IPS-15b (cell line): ENCODE measurements at regions not wholly inside any gene's neighbourhood (a gene's known extent, or its start where the extent isn't known, plus 50 kb on each side); places are given as distances from the start of the nearest gene placed in this dataset.
"Not testable (repeated sequence)": the region's sequence is repeated elsewhere in the genome, so short reads cannot be mapped to it uniquely, and the experiment has no call there.

Experiments
- H3K27me3 ChIP-seq: one replicate; pipeline ENCODE4 v1.6.1; 2013; ENCODE audit warnings: low read length; ENCODE audit not compliant: control insufficient read depth, insufficient read depth
- H3K36me3 ChIP-seq: one replicate; pipeline ENCODE4 v1.6.1; 2013; ENCODE audit warnings: low read length; ENCODE audit not compliant: control insufficient read depth, insufficient read depth
- H3K4me1 ChIP-seq: one replicate; pipeline ENCODE4 v1.6.1; 2013; ENCODE audit warnings: mild to moderate bottlenecking, low read length; ENCODE audit not compliant: control insufficient read depth, insufficient read depth
- H3K4me3 ChIP-seq: one replicate; pipeline ENCODE4 v1.5.1; 2013; ENCODE audit warnings: low read depth, low read length
- H3K9ac ChIP-seq: one replicate; pipeline ENCODE4 v1.6.1; 2013; ENCODE audit warnings: low read depth, mild to moderate bottlenecking, low read length
- H3K9me3 ChIP-seq: one replicate; pipeline ENCODE4 v1.6.1; 2013; ENCODE audit warnings: mild to moderate bottlenecking, low read length; ENCODE audit not compliant: control insufficient read depth, insufficient read depth

DNA sequence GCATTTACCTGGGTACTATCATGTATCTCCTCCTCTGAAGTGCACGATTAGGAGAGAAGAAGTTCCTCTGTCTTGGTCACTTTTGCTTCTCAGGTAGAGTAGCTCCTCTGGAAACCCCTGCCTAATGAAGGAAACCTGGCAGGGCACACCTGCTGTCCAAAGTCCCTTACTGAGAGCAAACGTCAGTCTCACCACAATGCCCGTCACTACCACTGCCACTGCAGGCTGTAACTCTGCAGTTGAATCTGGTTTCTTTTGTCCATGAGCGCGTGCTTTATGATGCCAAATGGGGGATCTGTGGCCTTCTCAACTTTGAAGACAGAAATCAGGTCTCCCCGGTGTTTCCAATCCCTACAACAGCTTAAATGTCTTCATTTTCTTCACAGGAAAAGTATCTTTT lies 1068.6 kb downstream of the BCL11B start:
- no peaks in the 10 kb centered on the region for H3K36me3 ChIP-seq
- H3K27me3 ChIP-seq = no peaks in the 10 kb centered on the region
- no peak overlapping the region for H3K9ac ChIP-seq
- no peaks in the 10 kb centered on the region for H3K9me3 ChIP-seq
- no peak overlapping the region for H3K4me3 ChIP-seq
- no peaks in the 10 kb centered on the region for H3K4me1 ChIP-seq

GRCh38 chr14:98204139-98204538 lies 1067.9 kb downstream of the BCL11B start:
- Histone ChIP-seq H3K4me3 (no peak overlapping the region), H3K9me3 (no peaks in the 10 kb centered on the region), H3K27me3 (no peaks in the 10 kb centered on the region), H3K9ac (no peak overlapping the region), H3K36me3 (no peaks in the 10 kb centered on the region), H3K4me1 (no peaks in the 10 kb centered on the region)

DNA sequence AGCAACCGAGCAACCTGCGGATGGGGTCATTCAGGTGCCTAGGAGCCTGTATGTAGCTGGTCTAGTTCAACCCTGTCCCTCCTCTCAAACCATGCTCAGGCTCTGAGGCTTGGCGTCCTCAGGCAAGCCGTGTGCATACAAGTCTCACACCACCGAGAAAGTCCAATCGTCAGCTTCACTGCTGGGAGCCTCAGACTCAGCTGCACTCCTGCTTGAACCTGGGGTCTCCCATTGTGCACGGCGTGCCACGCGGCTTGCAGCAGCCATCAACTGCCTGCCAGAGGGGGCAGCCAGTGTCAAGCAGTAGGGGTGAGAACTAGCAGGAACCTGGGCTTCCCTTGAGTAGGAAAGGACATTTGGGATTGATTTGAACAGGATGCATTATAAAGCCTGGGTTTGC lies 1064.6 kb downstream of the BCL11B start:
- Histone ChIP-seq H3K4me3 (no peak overlapping the region), H3K27me3 (no peaks in the 10 kb centered on the region), H3K9ac (no peak overlapping the region), H3K9me3 (no peaks in the 10 kb centered on the region), H3K36me3 (no peaks in the 10 kb centered on the region), H3K4me1 (no peaks in the 10 kb centered on the region)

DNA sequence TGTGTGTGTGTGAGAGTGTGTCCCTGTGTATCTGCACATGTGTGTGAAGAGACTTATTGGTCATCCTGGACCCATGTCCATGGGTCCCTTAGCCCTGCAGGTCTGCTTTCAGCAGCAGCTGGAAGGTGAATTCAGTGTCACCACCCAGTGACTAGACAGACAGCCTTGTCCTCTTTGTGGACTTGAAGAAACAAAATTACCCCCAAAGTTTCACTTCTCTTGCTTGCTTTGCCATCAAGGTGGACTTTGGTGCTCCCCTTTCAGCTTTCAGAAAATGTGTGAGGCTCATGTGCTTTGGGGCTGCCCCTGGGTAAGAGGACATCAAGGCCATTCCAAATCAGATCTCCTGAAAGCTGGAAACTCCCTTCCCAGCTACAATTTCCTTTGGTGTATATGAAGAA lies 1063.8 kb downstream of the BCL11B start:
- no peaks in the 10 kb centered on the region for H3K27me3 ChIP-seq
- no peak overlapping the region for H3K9ac ChIP-seq
- H3K4me3 ChIP-seq = no peak overlapping the region
- no peaks in the 10 kb centered on the region for H3K9me3 ChIP-seq
- H3K4me1 ChIP-seq = no peaks in the 10 kb centered on the region
- H3K36me3 ChIP-seq = no peaks in the 10 kb centered on the region

DNA sequence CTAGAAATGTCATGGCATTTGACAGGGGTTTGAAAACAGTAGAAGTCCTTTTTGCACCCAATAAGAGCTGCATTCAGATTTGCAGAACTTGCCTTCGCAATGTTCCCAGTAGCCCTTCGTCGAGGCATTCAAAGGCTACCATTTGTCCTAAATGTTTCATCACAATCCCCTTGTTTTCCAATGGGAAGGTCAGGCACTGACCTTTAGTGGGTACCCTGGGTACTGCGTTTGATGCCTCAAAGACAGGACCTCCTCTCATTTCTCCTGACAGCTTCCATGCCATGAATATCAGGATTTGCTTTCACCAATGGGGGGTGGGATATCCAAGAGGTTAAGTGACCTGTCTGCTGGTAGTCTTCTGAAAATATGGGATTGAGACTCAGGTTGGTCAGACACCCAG lies 1063.1 kb downstream of the BCL11B start:
- no peak overlapping the region for H3K4me3 ChIP-seq
- H3K27me3 ChIP-seq = no peaks in the 10 kb centered on the region
- H3K9ac ChIP-seq = no peak overlapping the region
- no peaks in the 10 kb centered on the region for H3K9me3 ChIP-seq
- H3K36me3 ChIP-seq = no peaks in the 10 kb centered on the region
- no peaks in the 10 kb centered on the region for H3K4me1 ChIP-seq

DNA sequence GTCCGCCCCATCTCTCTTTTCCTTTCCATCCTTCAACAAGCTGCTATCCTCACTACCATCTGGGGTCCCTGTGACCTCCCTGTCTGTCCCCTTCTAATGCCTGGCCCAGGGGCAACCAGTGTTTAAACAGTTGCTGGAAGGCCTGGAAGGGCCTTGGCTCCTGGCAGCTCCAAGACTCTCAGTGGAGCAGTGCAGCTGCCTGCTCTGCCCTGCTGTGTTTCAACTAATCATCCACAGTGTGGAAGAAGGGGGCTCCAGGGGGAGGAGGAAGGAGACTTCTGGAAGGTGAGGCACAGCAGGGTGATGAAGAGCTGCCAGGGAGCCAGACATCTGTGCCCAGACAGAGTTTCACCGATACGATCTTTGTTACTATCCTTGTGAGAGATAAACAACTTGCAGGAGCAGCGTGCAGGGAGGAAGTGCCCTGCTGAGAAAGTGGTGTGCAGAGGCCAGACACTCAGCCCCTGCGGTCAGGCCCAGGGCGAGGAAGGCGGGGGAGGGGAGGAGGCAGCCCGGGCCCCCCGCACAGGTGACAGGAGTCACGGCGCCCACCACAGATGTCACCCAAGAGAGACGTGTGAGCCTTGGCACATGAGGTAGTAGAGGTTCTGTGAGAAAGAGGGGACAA lies 1061.8 kb downstream of the BCL11B start:
- Histone ChIP-seq H3K36me3 (no peaks in the 10 kb centered on the region), H3K9ac (no peak overlapping the region), H3K4me3 (no peak overlapping the region), H3K4me1 (no peaks in the 10 kb centered on the region), H3K27me3 (no peaks in the 10 kb centered on the region), H3K9me3 (no peaks in the 10 kb centered on the region)

DNA sequence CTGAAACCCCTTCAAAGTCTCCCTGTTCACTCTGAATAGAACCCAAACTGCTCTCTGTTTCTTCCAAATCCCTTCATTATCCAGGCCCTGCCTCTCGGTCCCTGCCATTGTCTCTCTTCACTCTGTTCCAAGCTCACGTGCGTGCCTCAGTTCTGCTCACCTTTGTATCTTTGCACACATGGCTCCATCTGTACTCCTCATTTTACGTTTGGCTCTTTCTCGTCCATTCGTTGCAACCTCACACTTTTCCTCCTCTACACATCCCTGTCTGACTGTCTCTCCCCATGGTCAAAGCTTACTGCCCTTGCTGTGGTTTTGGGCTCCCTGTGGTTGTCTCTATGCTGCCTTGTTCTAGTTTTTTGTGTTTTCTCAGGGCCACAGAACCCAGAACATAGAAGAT lies 1054.5 kb downstream of the BCL11B start:
- Histone ChIP-seq H3K27me3 (no peaks in the 10 kb centered on the region), H3K4me1 (no peaks in the 10 kb centered on the region), H3K36me3 (no peaks in the 10 kb centered on the region), H3K9ac (no peak overlapping the region), H3K4me3 (no peak overlapping the region), H3K9me3 (no peaks in the 10 kb centered on the region)

- Histone ChIP-seq H3K36me3 (no peaks in the 10 kb centered on the region), H3K9ac (no peak overlapping the region), H3K27me3 (no peaks in the 10 kb centered on the region), H3K4me3 (no peak overlapping the region), H3K4me1 (no peaks in the 10 kb centered on the region), H3K9me3 (no peaks in the 10 kb centered on the region)
Observed at GRCh38 chr14:98218218-98218617, 1053.8 kb downstream of the BCL11B start.

DNA sequence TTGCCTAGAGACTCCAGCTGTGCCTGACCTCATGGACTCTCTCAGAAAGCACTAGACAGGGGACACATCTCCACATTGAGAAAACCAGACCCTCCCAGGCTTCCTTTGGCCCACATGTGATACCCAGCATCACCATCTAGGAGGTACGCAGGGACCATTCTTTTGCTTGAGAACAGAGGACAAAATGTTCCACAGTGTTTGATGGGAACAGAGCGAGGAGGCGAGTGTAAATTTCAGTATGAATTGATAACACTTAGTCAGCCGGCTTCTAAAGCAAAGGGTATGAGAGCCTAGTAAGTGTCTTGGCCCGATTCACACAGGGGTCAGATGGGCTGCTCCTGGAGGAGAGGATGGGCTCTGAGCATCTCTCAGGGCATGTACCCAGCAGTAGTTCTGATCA lies 1052.4 kb downstream of the BCL11B start:
- H3K27me3 ChIP-seq = no peaks in the 10 kb centered on the region
- H3K4me1 ChIP-seq = no peaks in the 10 kb centered on the region
- no peak overlapping the region for H3K4me3 ChIP-seq
- H3K36me3 ChIP-seq = no peaks in the 10 kb centered on the region
- H3K9me3 ChIP-seq = no peaks in the 10 kb centered on the region
- no peak overlapping the region for H3K9ac ChIP-seq

DNA sequence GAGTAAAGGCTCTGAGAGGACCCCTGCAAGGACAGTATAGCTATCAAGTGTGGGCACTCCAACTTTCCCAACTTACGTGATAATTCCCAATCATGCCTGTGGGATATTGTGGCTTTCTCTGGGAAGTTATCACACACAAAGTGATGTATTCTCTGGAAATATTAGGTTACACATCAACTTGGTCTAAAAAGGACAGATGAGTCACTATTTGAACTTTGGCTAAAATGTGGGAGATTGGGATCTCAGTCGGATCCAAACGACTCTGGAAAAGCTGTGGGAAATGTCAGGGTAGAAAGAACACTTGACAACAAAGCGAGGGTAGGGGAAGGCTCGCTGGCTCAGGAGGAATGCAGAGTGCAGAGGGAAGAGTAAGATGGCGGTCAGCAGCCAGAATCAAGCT lies 1048.9 kb downstream of the BCL11B start:
- H3K36me3 ChIP-seq = no peaks in the 10 kb centered on the region
- no peak overlapping the region for H3K9ac ChIP-seq
- H3K4me3 ChIP-seq = no peak overlapping the region
- no peaks in the 10 kb centered on the region for H3K9me3 ChIP-seq
- H3K4me1 ChIP-seq = no peaks in the 10 kb centered on the region
- no peaks in the 10 kb centered on the region for H3K27me3 ChIP-seq

DNA sequence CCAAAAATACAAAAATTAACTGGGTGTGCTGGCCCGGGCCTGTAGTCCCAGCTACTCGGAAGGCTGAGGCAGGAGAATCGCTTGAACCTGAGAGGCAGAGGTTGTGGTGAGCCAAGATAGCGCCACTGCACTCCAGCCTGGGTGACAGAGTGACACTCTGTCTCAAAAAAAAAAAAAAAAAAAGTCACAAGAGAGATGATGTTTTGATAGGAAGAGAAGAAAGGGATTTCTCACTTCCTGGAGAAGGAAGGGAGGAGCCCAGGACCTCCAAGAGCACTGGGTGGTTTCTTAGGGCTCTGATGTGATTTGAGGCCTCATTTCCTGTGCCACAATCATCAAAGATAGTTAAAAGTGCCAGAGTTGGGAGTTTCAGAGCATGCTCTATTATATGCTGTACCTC lies 1048.3 kb downstream of the BCL11B start:
- H3K9ac ChIP-seq, H3K9me3 ChIP-seq, H3K36me3 ChIP-seq, H3K4me1 ChIP-seq, H3K4me3 ChIP-seq, H3K27me3 ChIP-seq: not testable (repeated sequence)

DNA sequence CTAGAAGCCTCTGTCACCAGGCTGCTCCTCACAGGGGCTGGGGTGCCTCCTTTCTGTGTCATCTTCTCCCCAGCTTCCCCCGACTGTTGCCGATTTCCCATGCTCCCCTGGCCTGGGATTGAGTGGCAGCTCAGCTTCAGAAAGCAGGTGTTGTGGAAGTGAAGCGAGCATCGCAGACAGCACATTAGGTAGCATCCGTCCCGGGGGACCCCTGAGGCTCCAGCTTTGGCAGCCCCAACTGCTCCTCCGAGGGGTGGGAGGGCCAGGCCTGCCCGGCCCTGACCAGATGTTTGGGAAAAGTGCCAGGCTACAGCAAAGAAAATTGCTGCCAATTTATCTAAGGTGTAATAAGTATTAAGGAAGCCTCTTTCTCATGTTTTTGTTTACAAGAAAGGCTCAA lies 1045.6 kb downstream of the BCL11B start:
- Histone ChIP-seq H3K4me1 (no peaks in the 10 kb centered on the region), H3K36me3 (no peaks in the 10 kb centered on the region), H3K9ac (no peak overlapping the region), H3K27me3 (no peaks in the 10 kb centered on the region), H3K9me3 (no peaks in the 10 kb centered on the region), H3K4me3 (no peak overlapping the region)
